ENCODE measurements at regions not wholly inside any gene's neighbourhood (a gene's known extent, or its start where the extent isn't known, plus 50 kb on each side); places are given as distances from the start of the nearest gene placed in this dataset.

GRCh38 chr5:61783481-61783880 lies 451.4 kb downstream of the ZSWIM6 start:
- TF ChIP-seq CTCF (IDR thresholded peaks at IDR 0.05) (no peak), EP300 (IDR thresholded peaks at IDR 0.05) (no peak), MYC (IDR thresholded peaks at IDR 0.05; ENCODE audit: borderline replicate concordance, low read length) (no peak), CEBPB (IDR thresholded peaks at IDR 0.05) (no peak), CHD2 (IDR thresholded peaks at IDR 0.05; ENCODE audit: low read length, partially characterized antibody) (no peak), TP53 (CRISPR knock-in tag; IDR thresholded peaks at IDR 0.05) (no peak), JUN (IDR thresholded peaks at IDR 0.05) (no peak), RCOR1 (IDR thresholded peaks at IDR 0.05; ENCODE audit: low read depth, low read length) (no peak), NR3C1 (IDR thresholded peaks at IDR 0.05) (no peak), CBX8 (IDR thresholded peaks at IDR 0.05) (no peak), POLR2A (IDR thresholded peaks at IDR 0.05; ENCODE audit: low read length) (no peak), POLR2AphosphoS2 (conservative IDR thresholded peaks at IDR 0.05; ENCODE audit: low read length) (no peak), ESRRA (IDR thresholded peaks at IDR 0.05; ENCODE audit: borderline replicate concordance, low read length) (no peak)
